ENCODE measurements at regions not wholly inside any gene's neighbourhood (a gene's known extent, or its start where the extent isn't known, plus 50 kb on each side); places are given as distances from the start of the nearest gene placed in this dataset.

- TF ChIP-seq, protein P1, sequence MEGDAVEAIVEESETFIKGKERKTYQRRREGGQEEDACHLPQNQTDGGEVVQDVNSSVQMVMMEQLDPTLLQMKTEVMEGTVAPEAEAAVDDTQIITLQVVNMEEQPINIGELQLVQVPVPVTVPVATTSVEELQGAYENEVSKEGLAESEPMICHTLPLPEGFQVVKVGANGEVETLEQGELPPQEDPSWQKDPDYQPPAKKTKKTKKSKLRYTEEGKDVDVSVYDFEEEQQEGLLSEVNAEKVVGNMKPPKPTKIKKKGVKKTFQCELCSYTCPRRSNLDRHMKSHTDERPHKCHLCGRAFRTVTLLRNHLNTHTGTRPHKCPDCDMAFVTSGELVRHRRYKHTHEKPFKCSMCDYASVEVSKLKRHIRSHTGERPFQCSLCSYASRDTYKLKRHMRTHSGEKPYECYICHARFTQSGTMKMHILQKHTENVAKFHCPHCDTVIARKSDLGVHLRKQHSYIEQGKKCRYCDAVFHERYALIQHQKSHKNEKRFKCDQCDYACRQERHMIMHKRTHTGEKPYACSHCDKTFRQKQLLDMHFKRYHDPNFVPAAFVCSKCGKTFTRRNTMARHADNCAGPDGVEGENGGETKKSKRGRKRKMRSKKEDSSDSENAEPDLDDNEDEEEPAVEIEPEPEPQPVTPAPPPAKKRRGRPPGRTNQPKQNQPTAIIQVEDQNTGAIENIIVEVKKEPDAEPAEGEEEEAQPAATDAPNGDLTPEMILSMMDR (IDR thresholded peaks at IDR 0.05; ENCODE audit: insufficient read depth, low read depth, low read length) = no peak
- TF ChIP-seq EZH2 (IDR thresholded peaks at IDR 0.05; ENCODE audit: insufficient read depth, low read length) = no peak
Measured at GRCh38 chr6:150662814-150663213, 63.1 kb downstream of the PLEKHG1 start.
